HCT116 (cell line): ENCODE measurements at regions not wholly inside any gene's neighbourhood (a gene's known extent, or its start where the extent isn't known, plus 50 kb on each side); places are given as distances from the start of the nearest gene placed in this dataset.
A peak's percentile ranks its signal among the peaks of the same experiment; 100 is the strongest.

Experiments used
- ATAC-seq: fragments of 200-7000 bp; cut with Tn5 transposase; 2 replicates; pipeline ENCODE4 v1.9.1; 2020; ENCODE audit warnings: mild to moderate bottlenecking, moderate library complexity
- BruUV-seq: library from RNA; stranded (reverse); fragments of 400-500 nt; replicated peaks from 2 replicates; lab custom pipeline; 2021; lab: Mats Ljungman, UMichigan
- CTCF ChIA-PET: fragments of 300-600 bp; sonication (Branson Sonifier 250); formaldehyde crosslinking; loops from one replicate; lab custom pipeline; 2021; ENCODE audit warnings: antibody characterized with exemption; lab: Charles Lee
- POLR2A ChIA-PET: fragments of 300-600, 350-600 bp; sonication (Branson Sonifier 250); formaldehyde crosslinking; loops from one replicate; lab custom pipeline; 2021; ENCODE audit warnings: antibody characterized with exemption; lab: Charles Lee
- RAD21 ChIA-PET, 2 experiments: fragments of 300-600 bp; sonication (Branson Sonifier 250); formaldehyde crosslinking; loops; one replicate each; lab custom pipeline; 2023; ENCODE audit warnings: low total read pairs in 2 of 2; ENCODE audit not compliant: uncharacterized antibody in 2 of 2, unreplicated experiment in 2 of 2, low non-redundant PET in 1 of 2; lab: Charles Lee
- DNase-seq: peaks from one replicate; pipeline ENCODE4 v3.0.0-alpha.2; 2010; ENCODE audit warnings: low read depth, low spot score
- H2AFZ ChIP-seq: fragments of 200-600 bp; shearing (Covaris generic), sonication (generic); 2 replicates; pipeline ENCODE4 v1.6.1; 2017; ENCODE audit warnings: low read depth, mixed run types, mixed read lengths, antibody characterized with exemption, low read length; ENCODE audit not compliant: poor library complexity, severe bottlenecking
- H3K27ac ChIP-seq: 2 replicates; pipeline ENCODE4 v1.5.1; 2012; ENCODE audit warnings: low read depth, low read length
- H3K27me3 ChIP-seq: fragments of 200-600 bp; sonication (generic); 2 replicates; pipeline ENCODE4 v1.6.1; 2016; ENCODE audit warnings: mixed run types, low read length, mixed read lengths; ENCODE audit not compliant: insufficient read depth
- H3K36me3 ChIP-seq, 2 experiments: fragments of 200-500 bp in 1 of 2; fragments of 200-600 bp in 1 of 2; sonication (Bioruptor generic) in 1 of 2; sonication (generic) in 1 of 2; 2 replicates each; pipeline versions ENCODE4 v1.5.1 to v1.6.1; 2014 to 2016; ENCODE audit warnings: low read length in 2 of 2, inconsistent platforms in 1 of 2, mixed read lengths in 1 of 2, mixed run types in 1 of 2; ENCODE audit not compliant: insufficient read depth in 2 of 2, control insufficient read depth in 1 of 2
- H3K4me1 ChIP-seq, 2 experiments: fragments of 200-600 bp in 1 of 2; sonication (generic) in 1 of 2; 2 replicates each; pipeline versions ENCODE4 v1.5.1 to v1.6.1; 2012 to 2017; ENCODE audit warnings: low read length in 2 of 2, inconsistent platforms in 1 of 2, mild to moderate bottlenecking in 1 of 2, mixed read lengths in 1 of 2, mixed run types in 1 of 2, moderate library complexity in 1 of 2; ENCODE audit not compliant: insufficient read depth in 2 of 2, control insufficient read depth in 1 of 2
- H3K4me2 ChIP-seq: fragments of 200-600 bp; sonication (generic); 2 replicates; pipeline ENCODE4 v1.6.1; 2017; ENCODE audit warnings: mixed run types, low read length, mixed read lengths
- H3K4me3 ChIP-seq, 2 experiments: fragments of 200-600 bp in 1 of 2; sonication (generic) in 1 of 2; replicated peaks in 1 of 2; 2 replicates each; pipeline ENCODE4 v1.5.1; 2011 to 2016; ENCODE audit warnings: low read length in 2 of 2, control low read depth in 1 of 2, low read depth in 1 of 2, mild to moderate bottlenecking in 1 of 2, mixed read lengths in 1 of 2, mixed run types in 1 of 2
- H3K79me2 ChIP-seq: fragments of 200-600 bp; sonication (generic); 2 replicates; pipeline ENCODE4 v1.6.1; 2017; ENCODE audit warnings: mild to moderate bottlenecking, mixed run types, low read length, moderate library complexity, mixed read lengths; ENCODE audit not compliant: insufficient read depth
- H3K9ac ChIP-seq: fragments of 200-600 bp; sonication (generic); 2 replicates; pipeline ENCODE4 v1.6.1; 2016; ENCODE audit warnings: low read length, mixed read lengths
- H3K9me2 ChIP-seq: fragments of 200-600 bp; sonication (generic), shearing (Covaris generic); 2 replicates; pipeline ENCODE4 v1.6.1; 2017; ENCODE audit warnings: mixed run types, mild to moderate bottlenecking, moderate library complexity; ENCODE audit not compliant: insufficient read depth
- H3K9me3 ChIP-seq, 2 experiments: fragments of 200-500 bp in 1 of 2; fragments of 200-600 bp in 1 of 2; sonication (Bioruptor generic) in 1 of 2; sonication (generic) in 1 of 2; 2 replicates each; pipeline ENCODE4 v1.6.1; 2014 to 2017; ENCODE audit warnings: low read length in 2 of 2, mixed read lengths in 2 of 2, inconsistent platforms in 1 of 2, low read depth in 1 of 2, mild to moderate bottlenecking in 1 of 2, mixed run types in 1 of 2, moderate library complexity in 1 of 2; ENCODE audit not compliant: control insufficient read depth in 1 of 2, insufficient read depth in 1 of 2
- H4K20me1 ChIP-seq: fragments of 200-600 bp; sonication (generic), shearing (Covaris generic); 2 replicates; pipeline ENCODE4 v1.6.1; 2017; ENCODE audit warnings: mixed run types, mild to moderate bottlenecking, moderate library complexity; ENCODE audit not compliant: insufficient read depth
- CBX3 ChIP-seq: IDR thresholded peaks from 2 replicates; pipeline ENCODE4 v1.6.1; 2012; ENCODE audit warnings: low read depth
- CEBPB ChIP-seq: IDR thresholded peaks from 2 replicates; pipeline ENCODE4 v1.6.1; 2012; ENCODE audit warnings: low read depth
- EZH2 ChIP-seq: fragments of 200-600 bp; sonication (generic); IDR thresholded peaks from 2 replicates; pipeline ENCODE4 v1.6.1; 2017; ENCODE audit warnings: antibody characterized with exemption, mixed run types
- JUND ChIP-seq: IDR thresholded peaks from 2 replicates; pipeline ENCODE4 v1.6.1; 2012
- POLR2AphosphoS5 ChIP-seq: IDR thresholded peaks from 2 replicates; pipeline ENCODE4 v1.6.1; 2011; ENCODE audit warnings: mild to moderate bottlenecking, low read depth, low read length, moderate library complexity
- RAD21 ChIP-seq: IDR thresholded peaks from 2 replicates; pipeline ENCODE4 v1.6.1; 2012; ENCODE audit warnings: low read depth, mild to moderate bottlenecking
- SIN3A ChIP-seq: IDR thresholded peaks from 2 replicates; pipeline ENCODE4 v1.6.1; 2012; ENCODE audit warnings: low read depth
- SP1 ChIP-seq: IDR thresholded peaks from 2 replicates; pipeline ENCODE4 v1.6.1; 2012; ENCODE audit warnings: low read depth
- TCF7L2 ChIP-seq: IDR thresholded peaks from 2 replicates; pipeline ENCODE4 v1.7.0; 2011; ENCODE audit warnings: borderline replicate concordance, inconsistent platforms; ENCODE audit not compliant: insufficient read depth, insufficient read length; ENCODE audit errors: extremely low read depth
- intact Hi-C: fragments of 100-400 bp; cut with micrococcal nuclease; formaldehyde crosslinking; loops from 2 replicates; pipeline ENCODE4 v1.10.0; 2022
- TF ChIP-seq, protein P1 (sequence below): IDR thresholded peaks from 2 replicates; pipeline ENCODE4 v1.6.1; 2011; ENCODE audit warnings: mild to moderate bottlenecking, low read length, moderate library complexity; ENCODE audit not compliant: insufficient replicate concordance; ENCODE audit errors: extremely low read depth
- TF ChIP-seq, protein P2 (sequence below): IDR thresholded peaks from 2 replicates; pipeline ENCODE4 v1.6.1; 2012; ENCODE audit warnings: low read depth

DNA sequence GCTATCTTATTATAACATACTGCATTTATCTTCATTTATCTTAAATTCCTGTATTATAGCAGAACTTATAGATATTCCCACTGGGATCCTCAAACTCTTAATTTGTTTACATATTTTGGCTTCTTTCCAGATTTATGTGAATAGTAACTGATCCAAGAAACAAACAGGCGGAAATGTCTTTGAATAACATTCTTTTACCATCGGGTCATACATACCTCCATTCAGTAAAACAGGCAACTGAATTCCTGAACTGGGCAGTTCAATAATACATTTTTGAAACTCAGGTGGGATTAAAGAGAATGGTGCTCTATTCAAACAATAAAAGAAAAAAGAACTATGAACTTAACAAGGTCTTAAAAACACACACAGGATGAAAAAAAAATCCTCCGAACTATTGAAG lies 337.4 kb downstream of the CRPPA start:
- ChIA-PET RAD21 (interaction anchor here in 1 of 2 experiments (0.7 kb wide), 1 partner anchor 485 kb away, joined by 3 read pairs; no protein-coding TSS in a partner anchor), POLR2A (no interaction called here), CTCF (interaction anchor here (3.7 kb wide), 1 partner anchor 14 kb away, joined by 16 read pairs; no protein-coding TSS in a partner anchor)
- BruUV-seq: no TSS peak
- Histone ChIP-seq H3K27me3 (no peaks in the 10 kb centered on the region), H3K36me3 (no peaks in the 10 kb centered on the region), H3K4me2 (peak overlapping the region; percentile 51), H4K20me1 (no peaks in the 10 kb centered on the region), H3K9me3 (no peaks in the 10 kb centered on the region), H3K9me2 (no peaks in the 10 kb centered on the region), H3K79me2 (no peaks in the 10 kb centered on the region), H3K4me3 (peak overlapping the region in 1 of 2 experiments; percentile 4; a peak in 2 of 4 replicates), H3K27ac (peak overlapping the region; percentile 67; the same call in 1 of the 2 replicates), H3K4me1 (peaks cover 19 to 32% of the 10 kb centered on the region in 2 experiments), H2AFZ (peak overlapping the region; percentile 83), H3K9ac (no peak overlapping the region)
- intact Hi-C loops: no loop called here
- peak; percentile 89 for ATAC-seq
- TF ChIP-seq SIN3A (no peak), JUND (peak; percentile 27; the same call in 1 of the 2 replicates), EZH2 (no peak), SP1 (0 out of 2 replicates have a peak, but pooled peaks have one; percentile 14), TCF7L2 (no peak), CBX3 (0 out of 2 replicates have a peak, but pooled peaks have one; percentile 16)
- DNase-seq: peak; percentile 56

DNA sequence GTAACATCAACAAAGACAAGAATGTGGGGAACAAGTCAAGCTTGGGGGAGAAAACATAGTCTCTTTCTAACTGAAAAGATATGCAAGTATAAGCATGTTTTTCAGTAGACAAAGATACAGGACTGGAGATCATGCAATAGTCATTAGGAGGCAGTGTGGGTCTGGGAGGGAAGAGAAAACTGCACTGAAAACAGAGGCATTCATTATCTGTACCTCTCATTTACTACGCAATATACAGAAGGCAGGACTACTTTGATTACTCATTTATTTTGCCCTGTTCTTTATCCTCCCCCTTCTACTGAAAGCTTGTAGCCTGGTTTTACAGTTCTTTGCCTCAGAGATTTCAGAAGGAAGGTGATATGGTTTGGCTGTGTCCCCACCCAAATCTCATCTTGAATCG lies 341.2 kb downstream of the CRPPA start:
- RAD21 ChIA-PET: no interaction called here
- H3K4me1 ChIP-seq: peaks cover 18 to 29% of the 10 kb centered on the region in 2 experiments
- no peaks in the 10 kb centered on the region for H3K27me3 ChIP-seq
- no peak overlapping the region for H3K4me3 ChIP-seq
- intact Hi-C loops: no loop called here
- no peak overlapping the region for H2AFZ ChIP-seq
- no peak overlapping the region for H3K9ac ChIP-seq
- no peaks in the 10 kb centered on the region for H3K9me2 ChIP-seq
- no peak overlapping the region for H3K27ac ChIP-seq
- ATAC-seq: no peak
- CTCF ChIA-PET: interaction anchor here (3.8 kb wide), 1 partner anchor 18 kb away, joined by 30 read pairs; no protein-coding TSS in a partner anchor
- no TSS peak for BruUV-seq
- H4K20me1 ChIP-seq: no peaks in the 10 kb centered on the region
- no peaks in the 10 kb centered on the region for H3K36me3 ChIP-seq
- no peak for DNase-seq
- H3K79me2 ChIP-seq: no peaks in the 10 kb centered on the region
- no peaks in the 10 kb centered on the region for H3K9me3 ChIP-seq
- no peak overlapping the region for H3K4me2 ChIP-seq
- POLR2A ChIA-PET: no interaction called here
- TF ChIP-seq SP1 (no peak), EZH2 (no peak), CEBPB (no peak), POLR2AphosphoS5 (no peak), CBX3 (no peak), SIN3A (no peak), RAD21 (no peak)
- TF ChIP-seq, protein P1, sequence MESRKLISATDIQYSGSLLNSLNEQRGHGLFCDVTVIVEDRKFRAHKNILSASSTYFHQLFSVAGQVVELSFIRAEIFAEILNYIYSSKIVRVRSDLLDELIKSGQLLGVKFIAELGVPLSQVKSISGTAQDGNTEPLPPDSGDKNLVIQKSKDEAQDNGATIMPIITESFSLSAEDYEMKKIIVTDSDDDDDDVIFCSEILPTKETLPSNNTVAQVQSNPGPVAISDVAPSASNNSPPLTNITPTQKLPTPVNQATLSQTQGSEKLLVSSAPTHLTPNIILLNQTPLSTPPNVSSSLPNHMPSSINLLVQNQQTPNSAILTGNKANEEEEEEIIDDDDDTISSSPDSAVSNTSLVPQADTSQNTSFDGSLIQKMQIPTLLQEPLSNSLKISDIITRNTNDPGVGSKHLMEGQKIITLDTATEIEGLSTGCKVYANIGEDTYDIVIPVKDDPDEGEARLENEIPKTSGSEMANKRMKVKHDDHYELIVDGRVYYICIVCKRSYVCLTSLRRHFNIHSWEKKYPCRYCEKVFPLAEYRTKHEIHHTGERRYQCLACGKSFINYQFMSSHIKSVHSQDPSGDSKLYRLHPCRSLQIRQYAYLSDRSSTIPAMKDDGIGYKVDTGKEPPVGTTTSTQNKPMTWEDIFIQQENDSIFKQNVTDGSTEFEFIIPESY: no peak
- TF ChIP-seq, protein P2, sequence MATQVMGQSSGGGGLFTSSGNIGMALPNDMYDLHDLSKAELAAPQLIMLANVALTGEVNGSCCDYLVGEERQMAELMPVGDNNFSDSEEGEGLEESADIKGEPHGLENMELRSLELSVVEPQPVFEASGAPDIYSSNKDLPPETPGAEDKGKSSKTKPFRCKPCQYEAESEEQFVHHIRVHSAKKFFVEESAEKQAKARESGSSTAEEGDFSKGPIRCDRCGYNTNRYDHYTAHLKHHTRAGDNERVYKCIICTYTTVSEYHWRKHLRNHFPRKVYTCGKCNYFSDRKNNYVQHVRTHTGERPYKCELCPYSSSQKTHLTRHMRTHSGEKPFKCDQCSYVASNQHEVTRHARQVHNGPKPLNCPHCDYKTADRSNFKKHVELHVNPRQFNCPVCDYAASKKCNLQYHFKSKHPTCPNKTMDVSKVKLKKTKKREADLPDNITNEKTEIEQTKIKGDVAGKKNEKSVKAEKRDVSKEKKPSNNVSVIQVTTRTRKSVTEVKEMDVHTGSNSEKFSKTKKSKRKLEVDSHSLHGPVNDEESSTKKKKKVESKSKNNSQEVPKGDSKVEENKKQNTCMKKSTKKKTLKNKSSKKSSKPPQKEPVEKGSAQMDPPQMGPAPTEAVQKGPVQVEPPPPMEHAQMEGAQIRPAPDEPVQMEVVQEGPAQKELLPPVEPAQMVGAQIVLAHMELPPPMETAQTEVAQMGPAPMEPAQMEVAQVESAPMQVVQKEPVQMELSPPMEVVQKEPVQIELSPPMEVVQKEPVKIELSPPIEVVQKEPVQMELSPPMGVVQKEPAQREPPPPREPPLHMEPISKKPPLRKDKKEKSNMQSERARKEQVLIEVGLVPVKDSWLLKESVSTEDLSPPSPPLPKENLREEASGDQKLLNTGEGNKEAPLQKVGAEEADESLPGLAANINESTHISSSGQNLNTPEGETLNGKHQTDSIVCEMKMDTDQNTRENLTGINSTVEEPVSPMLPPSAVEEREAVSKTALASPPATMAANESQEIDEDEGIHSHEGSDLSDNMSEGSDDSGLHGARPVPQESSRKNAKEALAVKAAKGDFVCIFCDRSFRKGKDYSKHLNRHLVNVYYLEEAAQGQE: no peak
